HEK293 (cell line): ENCODE measurements at regions not wholly inside any gene's neighbourhood (a gene's known extent, or its start where the extent isn't known, plus 50 kb on each side); places are given as distances from the start of the nearest gene placed in this dataset.

ENCODE experiments used
- CTCF ChIA-PET: fragments of 350-600 bp; formaldehyde crosslinking; extraction: SDS; loops from one replicate; lab custom pipeline; 2021; ENCODE audit warnings: antibody characterized with exemption; lab: Yijun Ruan, JAX
- POLR2A ChIA-PET: fragments of 300-600 bp; formaldehyde crosslinking; extraction: SDS; loops from one replicate; lab custom pipeline; 2020; ENCODE audit warnings: antibody characterized with exemption, inconsistent platforms; lab: Yijun Ruan, JAX
- H3K27ac ChIP-seq: fragments of 200-500 bp; sonication (Bioruptor generic); 2 replicates; pipeline ENCODE4 v1.5.1; 2014; ENCODE audit warnings: low read depth, low read length, control low read depth, inconsistent platforms; ENCODE audit errors: extremely low read depth
- H3K36me3 ChIP-seq, 2 experiments: fragments of 200-500 bp in 1 of 2; sonication (Bioruptor generic) in 1 of 2; 1 replicate in 1 of 2; 2 replicates in 1 of 2; pipeline ENCODE4 v1.5.1; 2014 to 2017; ENCODE audit warnings: inconsistent platforms in 2 of 2, low read length in 2 of 2; ENCODE audit not compliant: control insufficient read depth in 2 of 2, insufficient read depth in 1 of 2
- H3K4me1 ChIP-seq: fragments of 200-500 bp; sonication (Bioruptor generic); 2 replicates; pipeline ENCODE4 v1.5.1; 2014; ENCODE audit warnings: mild to moderate bottlenecking, low read length, inconsistent platforms; ENCODE audit not compliant: control insufficient read depth, insufficient read depth
- H3K4me3 ChIP-seq: 2 replicates; pipeline ENCODE4 v1.5.1; 2011; ENCODE audit warnings: low read depth, mild to moderate bottlenecking, control low read depth, low read length, moderate library complexity
- H3K9me3 ChIP-seq: fragments of 200-500 bp; sonication (Bioruptor generic); 2 replicates; pipeline ENCODE4 v1.5.1; 2014; ENCODE audit warnings: low read depth, low read length, inconsistent platforms; ENCODE audit not compliant: control insufficient read depth, insufficient read depth
- GFI1B ChIP-seq: fragments of 450-650 bp; formaldehyde crosslinking; IDR thresholded peaks from 2 replicates; pipeline ENCODE4 v1.5.1; 2016; ENCODE audit warnings: missing biosample characterization, missing genetic modification characterization
- INSM2 ChIP-seq: fragments of 450-650 bp; formaldehyde crosslinking; IDR thresholded peaks from 2 replicates; pipeline ENCODE4 v1.5.1; 2016; ENCODE audit warnings: missing biosample characterization, missing genetic modification characterization
- MEIS1 ChIP-seq: sonication (generic); formaldehyde crosslinking; IDR thresholded peaks from 2 replicates; pipeline ENCODE4 v1.8.1; 2022; ENCODE audit warnings: missing genetic modification reagents, mild to moderate bottlenecking, borderline replicate concordance
- MZF1 ChIP-seq: fragments of 450-650 bp; formaldehyde crosslinking; IDR thresholded peaks from 2 replicates; pipeline ENCODE4 v1.5.1; 2017; ENCODE audit warnings: missing biosample characterization, missing genetic modification characterization, borderline replicate concordance
- SALL2 ChIP-seq: fragments of 450-650 bp; formaldehyde crosslinking; IDR thresholded peaks from 2 replicates; pipeline ENCODE4 v1.5.0; 2017; ENCODE audit warnings: missing biosample characterization, mild to moderate bottlenecking, missing genetic modification characterization, borderline replicate concordance
- SETDB1 ChIP-seq: IDR thresholded peaks from one replicate; pipeline ENCODE4 v1.6.1; 2017; ENCODE audit warnings: mild to moderate bottlenecking, low read length, moderate library complexity, mixed read lengths; ENCODE audit not compliant: insufficient read length
- SP3 ChIP-seq: fragments of 450-650 bp; formaldehyde crosslinking; IDR thresholded peaks from 2 replicates; pipeline ENCODE4 v1.5.1; 2016; ENCODE audit warnings: missing biosample characterization, missing genetic modification characterization
- ZBTB20 ChIP-seq: fragments of 450-650 bp; formaldehyde crosslinking; IDR thresholded peaks from 2 replicates; pipeline ENCODE4 v1.5.1; 2016; ENCODE audit warnings: missing biosample characterization, missing genetic modification characterization
- ZNF211 ChIP-seq: fragments of 450-650 bp; formaldehyde crosslinking; IDR thresholded peaks from 2 replicates; pipeline ENCODE4 v1.5.1; 2016; ENCODE audit warnings: low read depth, missing biosample characterization, missing genetic modification characterization
- ZNF23 ChIP-seq: fragments of 450-650 bp; formaldehyde crosslinking; IDR thresholded peaks from 2 replicates; pipeline ENCODE4 v1.5.1; 2016; ENCODE audit warnings: missing biosample characterization, missing genetic modification characterization, borderline replicate concordance
- ZNF24 ChIP-seq: fragments of 450-650 bp; formaldehyde crosslinking; IDR thresholded peaks from 2 replicates; pipeline ENCODE4 v1.5.1; 2016; ENCODE audit warnings: missing biosample characterization, missing genetic modification characterization
- ZNF398 ChIP-seq: fragments of 450-650 bp; formaldehyde crosslinking; IDR thresholded peaks from 2 replicates; pipeline ENCODE4 v1.5.1; 2017; ENCODE audit warnings: missing biosample characterization, missing genetic modification characterization
- ZNF518A ChIP-seq: fragments of 450-650 bp; formaldehyde crosslinking; conservative IDR thresholded peaks from 2 replicates; pipeline ENCODE4 v1.5.1; 2016; ENCODE audit warnings: low read depth, missing biosample characterization, missing genetic modification characterization
- ZNF544 ChIP-seq: fragments of 450-650 bp; formaldehyde crosslinking; IDR thresholded peaks from 2 replicates; pipeline ENCODE4 v1.5.0; 2017; ENCODE audit warnings: missing biosample characterization, missing genetic modification characterization
- ZNF560 ChIP-seq: fragments of 450-650 bp; formaldehyde crosslinking; IDR thresholded peaks from 2 replicates; pipeline ENCODE4 v1.5.1; 2017; ENCODE audit warnings: missing biosample characterization, missing genetic modification characterization, borderline replicate concordance
- ZNF596 ChIP-seq: fragments of 450-650 bp; IDR thresholded peaks from 2 replicates; pipeline ENCODE4 v1.5.0; 2018; ENCODE audit warnings: missing biosample characterization, mild to moderate bottlenecking, missing genetic modification characterization, moderate library complexity
- ZNF654 ChIP-seq: fragments of 450-650 bp; formaldehyde crosslinking; IDR thresholded peaks from 2 replicates; pipeline ENCODE4 v1.5.1; 2016; ENCODE audit warnings: low read depth, missing biosample characterization, missing genetic modification characterization
- ZNF692 ChIP-seq: fragments of 450-650 bp; formaldehyde crosslinking; IDR thresholded peaks from 2 replicates; pipeline ENCODE4 v1.5.1; 2016; ENCODE audit warnings: missing biosample characterization, missing genetic modification characterization
- ZNF701 ChIP-seq: fragments of 450-650 bp; formaldehyde crosslinking; IDR thresholded peaks from 2 replicates; pipeline ENCODE4 v1.5.1; 2016; ENCODE audit warnings: missing biosample characterization, missing genetic modification characterization
- ZNF843 ChIP-seq: fragments of 450-650 bp; formaldehyde crosslinking; IDR thresholded peaks from 2 replicates; pipeline ENCODE4 v1.5.1; 2016; ENCODE audit warnings: missing biosample characterization, missing genetic modification characterization

GRCh38 chr6:130758813-130759212, 68.4 kb upstream of the SMLR1 start (continued):
- TF ChIP-seq ZNF518A (tag by site-specific recombination) (no peak), SALL2 (no peak), ZNF24 (tag by site-specific recombination) (no peak)

- H3K9me3 ChIP-seq: no peaks in the 10 kb centered on the region
- H3K4me1 ChIP-seq: no peaks in the 10 kb centered on the region
- no peak overlapping the region for H3K4me3 ChIP-seq
- H3K36me3 ChIP-seq: no peaks in the 10 kb centered on the region
- CTCF ChIA-PET: interaction anchor here (0.7 to 2.2 kb wide), 5 partner anchors 14 to 466 kb away, joined by 3 to 7 read pairs (median 4); no protein-coding TSS in a partner anchor
- H3K27ac ChIP-seq: no peak overlapping the region
- TF ChIP-seq ZNF654: peak; percentile 45
- no peak for TF ChIP-seq ZNF701
- TF ChIP-seq ZNF211: no peak
- peak; percentile 83 for TF ChIP-seq SETDB1
- POLR2A ChIA-PET: no interaction called here
These were observed 67.2 kb upstream of the SMLR1 start for GRCh38 chr6:130760006-130760405.

- Histone ChIP-seq H3K9me3 (no peaks in the 10 kb centered on the region), H3K4me1 (no peaks in the 10 kb centered on the region), H3K27ac (no peak overlapping the region), H3K36me3 (no peaks in the 10 kb centered on the region), H3K4me3 (no peak overlapping the region)
- POLR2A ChIA-PET: no interaction called here
- TF ChIP-seq SP3 (tag by site-specific recombination): no peak
- TF ChIP-seq GFI1B: no peak
- no peak for TF ChIP-seq ZNF692
- no peak for TF ChIP-seq INSM2 (tag by site-specific recombination)
- TF ChIP-seq ZBTB20: no peak
- no peak for TF ChIP-seq ZNF560
- TF ChIP-seq ZNF701: no peak
- TF ChIP-seq ZNF843 (tag by site-specific recombination): no peak
- no peak for TF ChIP-seq MEIS1 (CRISPR knock-in tag)
- TF ChIP-seq ZNF398 (tag by site-specific recombination): no peak
- TF ChIP-seq ZNF23: no peak
- no peak for TF ChIP-seq ZNF596 (tag by site-specific recombination)
- no peak for TF ChIP-seq MZF1 (tag by site-specific recombination)
- no peak for TF ChIP-seq ZNF544 (tag by site-specific recombination)
- CTCF ChIA-PET: interaction anchor here (0.6 to 1.5 kb wide), 9 partner anchors 15 to 1158 kb away, joined by 3 to 9 read pairs (median 3); no protein-coding TSS in a partner anchor
These were observed 65.9 kb upstream of the SMLR1 start for GRCh38 chr6:130761286-130761685.
